Breast epithelium (tissue), 3 donors: ENCODE measurements at regions not wholly inside any gene's neighbourhood (a gene's known extent, or its start where the extent isn't known, plus 50 kb on each side); places are given as distances from the start of the nearest gene placed in this dataset.

Source experiments
- CTCF ChIP-seq, 3 donors: fragments of 450-650 bp; IDR thresholded peaks; one replicate each; pipeline ENCODE4 v1.5.1; 2016 to 2017; ENCODE audit warnings: antibody characterized with exemption in 3 of 3, mild to moderate bottlenecking in 3 of 3, moderate library complexity in 3 of 3
- POLR2A ChIP-seq: fragments of 450-650 bp; IDR thresholded peaks from one replicate; pipeline ENCODE4 v1.6.1; 2016; ENCODE audit warnings: antibody characterized with exemption, mild to moderate bottlenecking, moderate library complexity
- POLR2AphosphoS5 ChIP-seq, 3 donors: sonication (generic); formaldehyde crosslinking; IDR thresholded peaks; one replicate each; pipeline ENCODE4 v1.6.1; 2017; ENCODE audit warnings: antibody characterized with exemption in 3 of 3

GRCh38 chrX:69229436-69229835 lies 64.2 kb upstream of the PJA1 start:
- TF ChIP-seq CTCF (IDR thresholded peaks at IDR 0.05) (no peak), POLR2A (no peak), POLR2AphosphoS5 (IDR thresholded peaks at IDR 0.05) (no peak)
